Vagina (tissue), 2 donors: ENCODE measurements at regions not wholly inside any gene's neighbourhood (a gene's known extent, or its start where the extent isn't known, plus 50 kb on each side); places are given as distances from the start of the nearest gene placed in this dataset.

ENCODE experiments used
- CTCF ChIP-seq, 3 experiments: fragments of 450-650 bp in 2 of 3; fragments of 200-600 bp in 1 of 3; sonication (generic) in 1 of 3; IDR thresholded peaks; one replicate each; pipeline ENCODE4 v1.5.1; 2017 to 2019; ENCODE audit warnings: antibody characterized with exemption in 3 of 3, mild to moderate bottlenecking in 2 of 3, moderate library complexity in 2 of 3
- POLR2A ChIP-seq, 2 donors: fragments of 450-650 bp; IDR thresholded peaks; one replicate each; pipeline ENCODE4 v1.6.1; 2017; ENCODE audit warnings: antibody characterized with exemption in 2 of 2, mild to moderate bottlenecking in 2 of 2, moderate library complexity in 2 of 2
- POLR2AphosphoS5 ChIP-seq, 2 donors: sonication (generic); formaldehyde crosslinking; IDR thresholded peaks; one replicate each; pipeline ENCODE4 v1.9.0; 2017; ENCODE audit warnings: antibody characterized with exemption in 2 of 2, mild to moderate bottlenecking in 2 of 2, low read depth in 1 of 2; ENCODE audit not compliant: insufficient read depth in 1 of 2

- TF ChIP-seq CTCF (IDR thresholded peaks at IDR 0.05), result no peak
- no peak for TF ChIP-seq POLR2A (IDR thresholded peaks at IDR 0.05)
- TF ChIP-seq POLR2AphosphoS5 (IDR thresholded peaks at IDR 0.05; ENCODE audit: insufficient read depth in 1 of 2, low read depth in 1 of 2), result no peak
Measured at GRCh38 chr5:152462021-152462721, 57.1 kb upstream of the NMUR2 start.
